Suprapubic skin (tissue), 4 donors: ENCODE measurements at regions not wholly inside any gene's neighbourhood (a gene's known extent, or its start where the extent isn't known, plus 50 kb on each side); places are given as distances from the start of the nearest gene placed in this dataset.

Source experiments
- EP300 ChIP-seq: sonication (generic); formaldehyde crosslinking; IDR thresholded peaks from one replicate; pipeline ENCODE4 v1.6.1; 2017; ENCODE audit warnings: antibody characterized with exemption
- POLR2A ChIP-seq, 2 donors: fragments of 450-650 bp; IDR thresholded peaks; one replicate each; pipeline ENCODE4 v1.6.1; 2017; ENCODE audit warnings: antibody characterized with exemption in 2 of 2, mild to moderate bottlenecking in 2 of 2, moderate library complexity in 2 of 2
- POLR2AphosphoS5 ChIP-seq, 3 donors: sonication (generic); formaldehyde crosslinking; IDR thresholded peaks; one replicate each; pipeline ENCODE4 v1.6.1; 2017; ENCODE audit warnings: antibody characterized with exemption in 3 of 3
- TF ChIP-seq, protein P1 (sequence below), 2 donors: fragments of 200-600 bp in 1 of 2; fragments of 450-650 bp in 1 of 2; sonication (generic) in 1 of 2; IDR thresholded peaks; one replicate each; pipeline ENCODE4 v1.5.1; 2016 to 2019; ENCODE audit warnings: antibody characterized with exemption in 2 of 2, mild to moderate bottlenecking in 1 of 2, moderate library complexity in 1 of 2

DNA sequence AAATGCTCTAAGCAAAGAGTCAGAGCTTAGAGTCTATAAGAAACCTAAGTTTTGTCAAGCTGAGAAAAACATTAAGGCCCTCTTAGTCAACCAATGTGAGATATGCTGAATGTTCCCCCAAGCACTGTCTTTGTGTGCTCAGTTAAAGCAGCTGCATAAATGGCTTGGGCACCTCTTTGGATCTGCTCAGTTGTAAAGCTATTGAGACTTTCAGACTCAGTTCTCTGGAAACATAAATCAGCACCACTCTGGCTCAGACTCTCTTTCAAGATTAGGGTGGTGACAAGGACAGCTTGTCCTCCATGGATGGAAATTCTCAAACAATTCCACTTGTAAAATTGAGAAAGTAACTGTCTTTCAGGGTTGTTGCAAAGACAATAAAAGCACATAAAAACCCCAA is 807.9 kb downstream of the PRELID2 start:
- no peak for TF ChIP-seq EP300
- TF ChIP-seq, protein P1, sequence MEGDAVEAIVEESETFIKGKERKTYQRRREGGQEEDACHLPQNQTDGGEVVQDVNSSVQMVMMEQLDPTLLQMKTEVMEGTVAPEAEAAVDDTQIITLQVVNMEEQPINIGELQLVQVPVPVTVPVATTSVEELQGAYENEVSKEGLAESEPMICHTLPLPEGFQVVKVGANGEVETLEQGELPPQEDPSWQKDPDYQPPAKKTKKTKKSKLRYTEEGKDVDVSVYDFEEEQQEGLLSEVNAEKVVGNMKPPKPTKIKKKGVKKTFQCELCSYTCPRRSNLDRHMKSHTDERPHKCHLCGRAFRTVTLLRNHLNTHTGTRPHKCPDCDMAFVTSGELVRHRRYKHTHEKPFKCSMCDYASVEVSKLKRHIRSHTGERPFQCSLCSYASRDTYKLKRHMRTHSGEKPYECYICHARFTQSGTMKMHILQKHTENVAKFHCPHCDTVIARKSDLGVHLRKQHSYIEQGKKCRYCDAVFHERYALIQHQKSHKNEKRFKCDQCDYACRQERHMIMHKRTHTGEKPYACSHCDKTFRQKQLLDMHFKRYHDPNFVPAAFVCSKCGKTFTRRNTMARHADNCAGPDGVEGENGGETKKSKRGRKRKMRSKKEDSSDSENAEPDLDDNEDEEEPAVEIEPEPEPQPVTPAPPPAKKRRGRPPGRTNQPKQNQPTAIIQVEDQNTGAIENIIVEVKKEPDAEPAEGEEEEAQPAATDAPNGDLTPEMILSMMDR (IDR thresholded peaks at IDR 0.05): no peak
- no peak for TF ChIP-seq POLR2AphosphoS5 (IDR thresholded peaks at IDR 0.05)
- TF ChIP-seq POLR2A (IDR thresholded peaks at IDR 0.05): no peak
